Neural progenitor cell (in vitro differentiated cells): ENCODE measurements at regions not wholly inside any gene's neighbourhood (a gene's known extent, or its start where the extent isn't known, plus 50 kb on each side); places are given as distances from the start of the nearest gene placed in this dataset.

Experiments
- DNase-seq: peaks from one replicate; pipeline ENCODE4 v3.0.0-alpha.2; 2016; ENCODE audit warnings: low spot score
- H2AFZ ChIP-seq: fragments of 200-600 bp; sonication (generic); replicated peaks from 2 replicates; pipeline ENCODE4 v1.6.1; 2016; ENCODE audit warnings: antibody characterized with exemption
- H3F3A ChIP-seq: fragments of 200-600 bp; sonication (generic); 2 replicates; pipeline ENCODE4 v1.6.1; 2016; ENCODE audit warnings: antibody characterized with exemption, low read depth
- H3K27ac ChIP-seq: fragments of 200-600 bp; sonication (generic); 2 replicates; pipeline ENCODE4 v1.5.1; 2016; ENCODE audit warnings: mild to moderate bottlenecking
- H3K27me3 ChIP-seq: fragments of 200-600 bp; sonication (generic); 2 replicates; pipeline ENCODE4 v1.6.1; 2016; ENCODE audit warnings: mild to moderate bottlenecking, moderate library complexity
- H3K36me3 ChIP-seq: fragments of 200-600 bp; sonication (generic); 2 replicates; pipeline ENCODE4 v1.5.1; 2016
- H3K4me1 ChIP-seq: fragments of 200-600 bp; sonication (generic); 2 replicates; pipeline ENCODE4 v1.6.1; 2016; ENCODE audit warnings: mixed run types
- H3K4me2 ChIP-seq: fragments of 200-600 bp; sonication (generic); 2 replicates; pipeline ENCODE4 v1.6.1; 2016
- H3K4me3 ChIP-seq: fragments of 200-600 bp; sonication (generic); 2 replicates; pipeline ENCODE4 v1.5.1; 2016
- H3K79me2 ChIP-seq: fragments of 200-600 bp; sonication (generic); 2 replicates; pipeline ENCODE4 v1.6.1; 2016; ENCODE audit warnings: low read depth
- H3K9ac ChIP-seq: fragments of 200-600 bp; sonication (generic); 2 replicates; pipeline ENCODE4 v1.6.1; 2016
- H3K9me3 ChIP-seq: fragments of 200-600 bp; sonication (generic); 2 replicates; pipeline ENCODE4 v1.5.1; 2016; ENCODE audit warnings: low read depth
- H4K20me1 ChIP-seq: fragments of 200-600 bp; sonication (generic); 2 replicates; pipeline ENCODE4 v1.6.1; 2016; ENCODE audit warnings: low read depth
- H3K27ac Mint-ChIP-seq: 3 replicates; pipeline ENCODE4 v1.8.0; 2021; ENCODE audit warnings: mixed read lengths
- H3K27me3 Mint-ChIP-seq: 2 replicates; pipeline ENCODE4 v1.8.0; 2022; ENCODE audit warnings: low read depth, mild to moderate bottlenecking, inconsistent platforms, moderate library complexity, mixed read lengths; ENCODE audit not compliant: insufficient read depth
- H3K36me3 Mint-ChIP-seq: 3 replicates; pipeline ENCODE4 v1.8.0; 2021; ENCODE audit warnings: mixed read lengths
- H3K4me1 Mint-ChIP-seq: 3 replicates; pipeline ENCODE4 v1.8.0; 2021; ENCODE audit warnings: mixed read lengths
- H3K4me3 Mint-ChIP-seq: 3 replicates; pipeline ENCODE4 v1.8.0; 2021; ENCODE audit warnings: mild to moderate bottlenecking, moderate library complexity, mixed read lengths
- H3K9me3 Mint-ChIP-seq: 3 replicates; pipeline ENCODE4 v1.8.0; 2020; ENCODE audit warnings: mixed read lengths
- CTCF ChIP-seq: fragments of 200-600 bp; sonication (generic); IDR thresholded peaks from 2 replicates; pipeline ENCODE4 v1.5.1; 2017; ENCODE audit warnings: antibody characterized with exemption, mild to moderate bottlenecking
- EZH2 ChIP-seq: fragments of 200-600 bp; sonication (generic); IDR thresholded peaks from 2 replicates; pipeline ENCODE4 v1.6.1; 2017; ENCODE audit warnings: antibody characterized with exemption, mild to moderate bottlenecking, moderate library complexity
- EZH2phosphoT487 ChIP-seq: fragments of 200-600 bp; sonication (generic); IDR thresholded peaks from 2 replicates; pipeline ENCODE4 v1.6.1; 2017; ENCODE audit warnings: antibody characterized with exemption

GRCh38 chr2:53535234-53535840, 232.3 kb upstream of the CHAC2 start:
- Histone ChIP-seq H4K20me1 (no peaks in the 10 kb centered on the region), H3F3A (no peaks in the 10 kb centered on the region), H3K36me3 (no peaks in the 10 kb centered on the region), H3K9me3 (no peaks in the 10 kb centered on the region), H3K27ac (no peak overlapping the region), H3K4me3 (no peak overlapping the region), H3K4me2 (no peak overlapping the region), H3K27me3 (no peaks in the 10 kb centered on the region), H3K4me1 (no peaks in the 10 kb centered on the region), H3K9ac (no peak overlapping the region), H2AFZ (no peak overlapping the region), H3K79me2 (no peaks in the 10 kb centered on the region)
- Mint-ChIP-seq H3K9me3 (peaks cover 2% of the 10 kb centered on the region), H3K4me3 (no peak overlapping the region), H3K36me3 (no peaks in the 10 kb centered on the region), H3K27ac (no peak overlapping the region), H3K4me1 (no peaks in the 10 kb centered on the region), H3K27me3 (peaks cover 2% of the 10 kb centered on the region)
- TF ChIP-seq EZH2 (no peak), EZH2phosphoT487 (no peak), CTCF (no peak)
- DNase-seq = no peak

- Mint-ChIP-seq H3K4me3 (no peak overlapping the region), H3K4me1 (no peaks in the 10 kb centered on the region), H3K27me3 (peaks cover 2% of the 10 kb centered on the region), H3K9me3 (peaks cover 10% of the 10 kb centered on the region), H3K27ac (no peak overlapping the region), H3K36me3 (no peaks in the 10 kb centered on the region)
- H3K27ac ChIP-seq = no peak overlapping the region
- H2AFZ ChIP-seq = no peak overlapping the region
- no peaks in the 10 kb centered on the region for H3K79me2 ChIP-seq
- H3K9ac ChIP-seq = no peak overlapping the region
- no peak overlapping the region for H3K4me3 ChIP-seq
- no peaks in the 10 kb centered on the region for H3K9me3 ChIP-seq
- no peaks in the 10 kb centered on the region for H3K36me3 ChIP-seq
- H3F3A ChIP-seq = no peaks in the 10 kb centered on the region
- no peaks in the 10 kb centered on the region for H3K27me3 ChIP-seq
- no peaks in the 10 kb centered on the region for H4K20me1 ChIP-seq
- H3K4me2 ChIP-seq = no peak overlapping the region
- no peak for DNase-seq
- TF ChIP-seq CTCF = no peak
- no peak for TF ChIP-seq EZH2
- TF ChIP-seq EZH2phosphoT487 = no peak
- H3K4me1 ChIP-seq = no peaks in the 10 kb centered on the region
Observed at GRCh38 chr2:53530126-53530525, 237.5 kb upstream of the CHAC2 start.

- TF ChIP-seq CTCF (no peak), EZH2phosphoT487 (no peak), EZH2 (no peak)
Observed at GRCh38 chr2:53527056-53527455, 240.5 kb upstream of the CHAC2 start.

More at GRCh38 chr2:53527056-53527455, 240.5 kb upstream of the CHAC2 start:
- H3K9me3 Mint-ChIP-seq = peaks cover 10% of the 10 kb centered on the region
- Histone ChIP-seq H3K79me2 (no peaks in the 10 kb centered on the region), H3K27me3 (no peaks in the 10 kb centered on the region), H3K36me3 (no peaks in the 10 kb centered on the region), H3K4me2 (no peak overlapping the region), H3K9me3 (no peaks in the 10 kb centered on the region), H3K4me3 (no peak overlapping the region), H3K9ac (no peak overlapping the region), H4K20me1 (no peaks in the 10 kb centered on the region), H3K27ac (no peak overlapping the region), H2AFZ (no peak overlapping the region), H3F3A (no peaks in the 10 kb centered on the region), H3K4me1 (no peaks in the 10 kb centered on the region)
- H3K4me1 Mint-ChIP-seq = no peaks in the 10 kb centered on the region
- H3K36me3 Mint-ChIP-seq = no peaks in the 10 kb centered on the region
- peaks cover 3% of the 10 kb centered on the region for H3K27me3 Mint-ChIP-seq
- no peak overlapping the region for H3K27ac Mint-ChIP-seq
- DNase-seq = no peak
- H3K4me3 Mint-ChIP-seq = no peak overlapping the region
